HL-60 (cell line): ENCODE measurements at regions not wholly inside any gene's neighbourhood (a gene's known extent, or its start where the extent isn't known, plus 50 kb on each side); places are given as distances from the start of the nearest gene placed in this dataset.

Source experiments
- CTCF ChIP-seq: IDR thresholded peaks from one replicate; pipeline ENCODE4 v1.5.1; 2011; ENCODE audit warnings: low read length, control low read depth, inconsistent platforms; ENCODE audit not compliant: insufficient read depth
- POLR2AphosphoS5 ChIP-seq: IDR thresholded peaks from 2 replicates; pipeline ENCODE4 v1.6.1; 2012; ENCODE audit warnings: low read depth
- REST ChIP-seq: IDR thresholded peaks from 2 replicates; pipeline ENCODE4 v1.6.1; 2012; ENCODE audit warnings: low read depth; ENCODE audit not compliant: insufficient replicate concordance
- SPI1 ChIP-seq: IDR thresholded peaks from 2 replicates; pipeline ENCODE4 v1.6.1; 2012; ENCODE audit warnings: low read depth, mild to moderate bottlenecking, borderline replicate concordance

DNA sequence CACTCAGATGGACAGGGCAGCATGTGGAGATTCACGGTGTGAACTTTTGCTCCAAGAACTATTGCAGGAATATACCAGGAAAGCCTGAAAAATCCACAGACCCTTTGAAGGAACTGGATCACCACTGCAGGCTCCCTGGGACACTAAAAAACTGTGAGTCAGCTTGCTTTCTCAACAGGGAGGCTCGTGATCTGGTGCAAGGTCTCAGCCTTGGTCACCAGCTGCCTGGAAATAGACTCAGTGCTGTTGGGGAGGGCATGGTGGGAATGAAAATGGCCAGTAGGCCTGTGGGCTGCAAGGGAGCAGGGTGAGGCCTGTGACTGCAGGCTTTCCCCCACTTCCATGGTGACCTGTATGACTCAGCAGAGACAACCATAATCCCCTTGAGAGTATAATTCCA, 426.4 kb upstream of the RPS6KA3 start:
- no peak for TF ChIP-seq POLR2AphosphoS5
- no peak for TF ChIP-seq CTCF
- no peak for TF ChIP-seq REST
- no peak for TF ChIP-seq SPI1
